Iris pigment epithelial cell (primary cell): ENCODE measurements at regions not wholly inside any gene's neighbourhood (a gene's known extent, or its start where the extent isn't known, plus 50 kb on each side); places are given as distances from the start of the nearest gene placed in this dataset.

Source experiments
- DNase-seq: peaks from one replicate; pipeline ENCODE4 v3.0.0-alpha.2; 2011; ENCODE audit warnings: low read depth

GRCh38 chr7:136665878-136666509, 202.5 kb upstream of the CHRM2 start:
- DNase-seq = no peak

GRCh38 chr7:136664537-136664936, 203.9 kb upstream of the CHRM2 start:
- DNase-seq = no peak

DNA sequence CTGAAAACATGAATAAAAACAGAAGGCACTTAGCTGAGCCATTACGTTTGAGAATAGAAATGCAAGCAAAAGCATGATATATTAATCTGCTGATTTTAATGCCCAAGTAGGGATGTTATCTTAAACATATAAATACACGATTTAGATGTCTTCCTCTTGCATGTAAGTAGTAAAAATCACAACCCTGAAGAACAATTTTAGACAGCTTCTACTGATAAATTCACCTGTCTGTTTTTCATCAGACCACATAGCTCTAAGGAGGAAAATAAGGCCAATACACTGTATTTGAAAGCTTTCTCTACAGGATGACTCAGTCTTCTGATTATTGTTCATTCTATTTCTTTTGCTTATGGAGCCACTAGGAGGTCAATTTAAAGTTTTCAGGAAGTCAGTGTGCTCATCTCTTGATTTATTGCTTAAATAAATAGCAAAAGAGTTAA, 210.9 kb upstream of the CHRM2 start:
- DNase-seq = peak; percentile 21

- no peak for DNase-seq
Observed at GRCh38 chr7:136656516-136656915, 211.9 kb upstream of the CHRM2 start.

DNA sequence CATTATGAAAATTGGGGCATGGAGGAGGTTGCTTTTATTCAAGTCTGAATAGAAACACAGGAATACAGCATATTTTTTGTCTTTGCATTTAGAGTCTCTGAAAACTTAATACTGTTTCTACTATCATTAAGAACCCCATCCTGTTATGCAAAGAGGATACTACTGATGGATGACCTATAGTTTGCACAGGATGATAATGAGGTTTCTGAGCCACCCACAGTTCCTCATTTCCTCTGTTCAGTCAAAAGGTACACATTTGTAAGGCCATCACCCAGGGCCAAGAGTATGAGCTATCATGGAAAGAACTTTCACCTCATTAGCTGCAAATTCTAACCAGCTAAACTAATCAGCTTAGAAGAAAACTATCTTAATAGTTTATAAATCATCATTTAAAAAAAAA, 213.0 kb upstream of the CHRM2 start:
- DNase-seq = no peak

DNA sequence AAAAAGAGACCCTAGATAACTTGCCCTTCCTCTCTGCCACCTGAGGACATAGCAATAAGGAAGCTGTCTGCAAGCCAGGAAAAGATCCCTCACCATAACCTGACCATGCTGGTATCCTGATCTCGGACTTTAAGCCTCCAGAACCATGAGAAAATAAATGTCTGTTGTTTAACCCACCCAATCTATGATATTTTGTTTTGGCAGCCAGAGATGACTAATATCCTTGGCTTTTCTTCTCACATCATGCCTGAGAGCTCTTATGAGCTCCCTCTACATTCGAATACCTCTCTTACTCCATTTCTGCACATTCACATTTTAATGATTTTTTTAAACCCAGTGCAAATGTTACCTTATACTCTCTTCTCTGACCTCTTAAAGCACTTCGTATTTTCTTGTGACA, 214.0 kb upstream of the CHRM2 start:
- DNase-seq = peak; percentile 47

- peak; percentile 47 for DNase-seq
Observed at GRCh38 chr7:136652635-136653370, 215.6 kb upstream of the CHRM2 start.

- DNase-seq = no peak
Observed at GRCh38 chr7:136640977-136641376, 227.5 kb upstream of the CHRM2 start.

DNA sequence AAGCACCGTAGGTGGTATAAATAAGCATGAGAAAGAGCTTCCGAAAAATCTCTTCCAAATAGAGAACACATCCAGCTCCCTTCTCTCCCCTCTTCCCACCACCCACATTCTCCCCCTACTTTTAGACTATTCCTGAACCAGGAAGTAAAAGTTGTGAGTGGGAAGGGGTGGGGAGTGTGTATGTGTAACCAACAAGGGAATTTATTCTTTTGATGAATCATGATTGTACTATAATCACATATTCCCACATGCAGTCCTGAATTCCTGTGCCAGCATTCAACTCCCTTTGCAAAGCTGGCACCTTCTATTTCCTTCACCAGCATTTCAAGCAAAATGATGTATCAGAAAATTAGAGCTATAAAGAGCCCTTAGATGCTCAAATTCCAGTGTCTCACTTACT, 230.6 kb upstream of the CHRM2 start:
- DNase-seq = peak; percentile 1

DNA sequence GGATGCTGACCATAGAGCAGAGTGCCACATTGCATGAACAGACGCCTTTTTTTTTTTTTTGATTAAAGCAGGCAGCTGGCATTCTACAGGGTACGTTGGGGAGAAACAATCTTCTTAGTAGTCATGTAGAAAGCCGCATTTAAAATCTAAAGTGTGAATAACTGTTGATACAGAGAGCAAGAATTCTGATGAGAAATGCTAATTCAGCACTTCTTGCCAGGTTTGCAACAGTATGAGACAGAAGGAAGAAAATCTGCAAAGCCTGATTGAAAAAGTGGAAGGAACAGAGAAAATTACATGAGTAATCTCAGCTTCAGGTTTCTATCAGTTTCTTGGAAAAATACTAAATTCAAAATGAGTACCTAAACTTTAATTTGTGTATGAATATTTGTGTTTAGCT, 232.7 kb upstream of the CHRM2 start:
- no peak for DNase-seq

- DNase-seq = no peak
Observed at GRCh38 chr7:136618818-136619217, 249.6 kb upstream of the CHRM2 start.

GRCh38 chr7:136617176-136617575, 251.3 kb upstream of the CHRM2 start:
- peak; percentile 11 for DNase-seq

DNA sequence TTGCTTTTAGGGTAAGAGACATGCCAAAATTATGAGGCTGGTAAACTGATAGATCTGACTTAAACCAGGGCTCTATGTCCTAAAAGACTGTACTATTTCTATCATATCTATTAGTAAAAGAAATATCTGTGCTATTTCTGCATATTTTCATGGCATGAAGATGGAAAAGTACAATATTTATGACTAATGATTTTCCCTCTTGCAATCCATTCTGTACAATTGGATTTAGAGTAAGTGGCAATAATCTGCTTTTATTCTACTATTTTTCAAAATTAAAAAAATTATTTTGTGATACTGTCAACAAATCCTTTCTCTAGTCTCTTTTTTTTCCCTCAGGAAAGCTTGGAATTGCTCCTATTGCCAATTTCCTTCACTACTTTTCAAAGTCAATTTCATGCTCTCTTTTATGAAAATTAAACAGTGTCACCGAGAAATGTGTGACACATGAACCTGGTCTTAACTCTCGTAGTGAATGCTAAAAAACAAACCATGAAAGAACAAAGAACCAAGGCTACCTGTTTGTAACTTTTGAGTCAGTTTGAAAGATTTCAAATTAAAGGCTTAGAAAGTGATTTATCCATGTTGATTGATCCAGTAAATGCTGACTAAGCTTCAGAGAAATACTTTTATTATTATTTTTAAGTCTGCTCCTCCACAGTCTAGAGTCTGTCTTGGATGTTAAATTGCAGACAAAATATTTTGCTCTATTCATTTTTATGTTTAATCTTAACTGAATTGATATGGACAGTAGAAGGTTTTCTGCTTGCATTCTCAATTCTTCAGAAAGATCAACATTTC, 262.7 kb upstream of the CHRM2 start:
- no peak for DNase-seq

DNA sequence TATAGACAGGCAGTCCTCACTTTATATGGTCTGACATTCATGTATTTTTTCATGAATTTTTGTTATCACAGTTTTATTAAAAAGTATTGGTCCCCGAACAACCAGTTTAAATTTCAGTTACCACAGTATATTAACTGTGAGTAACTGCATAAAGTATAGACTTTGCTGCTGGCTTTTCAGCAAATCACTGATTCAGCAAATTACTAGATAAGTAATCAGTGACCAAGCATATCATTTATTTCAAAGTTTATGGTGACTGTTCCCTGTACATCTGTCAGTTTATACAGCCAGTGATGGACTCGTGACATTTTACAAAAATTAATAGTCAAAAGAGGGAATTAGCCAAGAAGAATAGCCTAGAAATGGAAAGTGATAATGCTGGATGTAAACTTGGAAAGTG, 266.7 kb upstream of the CHRM2 start:
- DNase-seq = no peak

DNA sequence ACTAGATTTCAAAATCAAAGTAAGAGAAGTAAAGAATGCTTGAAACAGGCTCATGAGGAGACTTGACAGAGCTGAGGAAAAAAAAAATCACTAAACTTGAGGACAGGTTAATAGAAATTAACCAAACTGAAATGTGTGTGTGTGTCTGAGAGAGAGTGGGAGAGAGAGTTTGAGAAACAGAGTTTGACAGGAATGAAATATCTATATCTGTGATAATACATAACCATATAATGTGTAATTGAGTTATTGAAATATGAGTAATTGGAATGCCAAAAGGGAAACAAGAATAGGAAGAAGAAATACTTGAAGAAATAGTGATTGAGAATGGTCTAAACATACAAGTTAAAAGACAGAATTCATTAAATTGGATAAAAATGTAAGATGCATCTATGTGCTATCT, 268.0 kb upstream of the CHRM2 start:
- no peak for DNase-seq

GRCh38 chr7:136594739-136595144, 273.7 kb upstream of the CHRM2 start:
- no peak for DNase-seq

- DNase-seq = no peak
Observed at GRCh38 chr7:136588216-136588615, 280.2 kb upstream of the CHRM2 start.

GRCh38 chr7:136585954-136586670, 282.3 kb upstream of the CHRM2 start:
- DNase-seq = no peak

DNA sequence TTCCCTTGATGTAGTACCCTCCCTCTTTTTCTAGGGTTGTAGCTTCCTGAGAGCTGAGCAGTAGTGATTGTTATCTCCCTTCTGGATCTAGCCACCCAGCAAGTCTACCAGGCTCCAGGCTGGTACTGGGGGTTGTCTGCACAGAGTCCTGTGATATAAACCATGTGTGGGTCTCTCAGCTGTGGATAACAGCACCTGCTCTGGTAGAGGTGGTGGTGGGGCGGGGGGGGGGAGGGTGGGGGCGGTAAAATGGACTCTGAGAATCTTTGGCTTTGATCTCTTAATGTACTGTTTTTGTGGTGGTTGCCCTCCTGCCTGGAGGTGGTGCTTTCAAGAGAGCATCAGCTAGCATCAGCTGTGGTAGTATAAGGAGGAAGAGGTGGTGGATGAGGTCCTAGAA, 302.0 kb upstream of the CHRM2 start:
- no peak for DNase-seq

DNA sequence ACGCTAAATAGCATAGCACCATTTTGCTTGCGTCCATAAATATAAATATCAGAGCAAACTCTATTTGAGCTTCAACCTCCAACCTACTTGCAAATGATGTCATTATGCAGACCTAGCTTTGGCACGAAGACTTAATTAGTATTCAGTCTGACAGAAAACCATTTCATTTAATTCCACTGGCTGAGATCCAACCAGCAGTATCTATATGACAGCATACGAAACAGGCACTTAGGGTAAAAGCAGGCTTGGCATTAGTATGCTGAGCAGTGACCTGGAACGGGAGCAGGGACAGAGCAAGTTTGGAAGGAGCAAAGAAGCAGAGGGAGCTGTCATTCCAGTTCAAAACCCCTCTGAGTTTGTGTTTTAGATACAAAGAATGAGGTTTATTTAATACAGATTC, 312.5 kb upstream of the CHRM2 start:
- DNase-seq = no peak

GRCh38 chr7:136551618-136552017, 316.8 kb upstream of the CHRM2 start:
- no peak for DNase-seq

GRCh38 chr7:136549756-136550155, 318.7 kb upstream of the CHRM2 start:
- DNase-seq = no peak
